ENCODE measurements at regions not wholly inside any gene's neighbourhood (a gene's known extent, or its start where the extent isn't known, plus 50 kb on each side); places are given as distances from the start of the nearest gene placed in this dataset.

GRCh38 chr7:42432644-42433043 lies 195.6 kb upstream of the GLI3 start (continued):
- no peak for TF ChIP-seq ARID4B (CRISPR knock-in tag; IDR thresholded peaks at IDR 0.05)

- Histone ChIP-seq H3K4me3 (no peak overlapping the region), H3K9me3 (replicated peaks; ENCODE audit: control insufficient read depth, insufficient read depth, low read depth, low read length) (no peaks in the 10 kb centered on the region), H3K79me2 (ENCODE audit: control insufficient read depth, insufficient read depth, low read length) (no peaks in the 10 kb centered on the region), H3K9ac (ENCODE audit: insufficient read depth in 1 of 2, low read depth in 2 of 2, low read length in 2 of 2) (no peak overlapping the region), H3K27ac (ENCODE audit: extremely low read depth, low read depth, low read length) (no peak overlapping the region), H3K4me2 (ENCODE audit: insufficient read depth, low read length) (no peak overlapping the region), H3K27me3 (ENCODE audit: control insufficient read depth in 2 of 2, insufficient read depth in 2 of 2, low read length in 2 of 2) (no peaks in the 10 kb centered on the region), H3K36me3 (ENCODE audit: control insufficient read depth, insufficient read depth, low read length) (no peaks in the 10 kb centered on the region), H3K4me1 (replicated peaks in 1 of 2; ENCODE audit: control insufficient read depth in 2 of 2, insufficient read depth in 2 of 2, low read length in 2 of 2) (no peaks in the 10 kb centered on the region), H3K9me1 (ENCODE audit: control insufficient read depth, insufficient read depth, low read length) (no peaks in the 10 kb centered on the region), H2AFZ (ENCODE audit: low read depth, low read length) (no peak overlapping the region), H4K20me1 (replicated peaks; ENCODE audit: control insufficient read depth, insufficient read depth, low read length) (no peaks in the 10 kb centered on the region)
- in situ Hi-C loops (cut with MboI), result no loop called here
- intact Hi-C loops (cut with micrococcal nuclease), result no loop called here
- POLR2A ChIA-PET, result no interaction called here
- ATAC-seq (no peak), DNase-seq (ENCODE audit: extremely low read depth in 1 of 4, low spot score in 3 of 4) (no peak), FAIRE-seq (no peak)
- no TSS peak for BruUV-seq (replicated peaks)
- TF ChIP-seq MED1 (CRISPR knock-in tag; IDR thresholded peaks at IDR 0.05; ENCODE audit: borderline replicate concordance) (no peak), CHAMP1 (IDR thresholded peaks at IDR 0.05) (no peak), TAF15 (IDR thresholded peaks at IDR 0.05; ENCODE audit: low read depth, low read length) (no peak), CCNT2 (IDR thresholded peaks at IDR 0.05; ENCODE audit: borderline replicate concordance, extremely low read depth, insufficient read length, low read depth, low read length) (no peak), JUNB (CRISPR knock-in tag; conservative IDR thresholded peaks at IDR 0.05) (no peak), ID3 (CRISPR knock-in tag; IDR thresholded peaks at IDR 0.05) (no peak), ID3 (tag; IDR thresholded peaks at IDR 0.05) (no peak), ZBTB8A (IDR thresholded peaks at IDR 0.05; ENCODE audit: partially characterized antibody) (no peak), HNRNPL (IDR thresholded peaks at IDR 0.05; ENCODE audit: low read depth, low read length) (no peak), TEAD4 (IDR thresholded peaks at IDR 0.05; ENCODE audit: low read length) (no peak), TEAD4 (CRISPR knock-in tag; IDR thresholded peaks at IDR 0.05; ENCODE audit: borderline replicate concordance) (no peak)
- CTCF ChIA-PET (ENCODE audit: low intra/inter-chr PET ratio), result no interaction called here
- 0% methylated on average over 2 of the region's 2 CpGs for WGBS (ENCODE audit: insufficient coverage, low coverage, missing lambda C conversion rate)
Measured at GRCh38 chr7:42431873-42432272, 194.9 kb upstream of the GLI3 start.

Data from K562 (cell line).